HCT116 (cell line): ENCODE measurements at regions not wholly inside any gene's neighbourhood (a gene's known extent, or its start where the extent isn't known, plus 50 kb on each side); places are given as distances from the start of the nearest gene placed in this dataset.

Source experiments
- ATAC-seq: fragments of 200-7000 bp; cut with Tn5 transposase; 2 replicates; pipeline ENCODE4 v1.9.1; 2020; ENCODE audit warnings: mild to moderate bottlenecking, moderate library complexity
- BruUV-seq: library from RNA; stranded (reverse); fragments of 400-500 nt; replicated peaks from 2 replicates; lab custom pipeline; 2021; lab: Mats Ljungman, UMichigan
- CTCF ChIA-PET: fragments of 300-600 bp; sonication (Branson Sonifier 250); formaldehyde crosslinking; loops from one replicate; lab custom pipeline; 2021; ENCODE audit warnings: antibody characterized with exemption; lab: Charles Lee
- POLR2A ChIA-PET: fragments of 300-600, 350-600 bp; sonication (Branson Sonifier 250); formaldehyde crosslinking; loops from one replicate; lab custom pipeline; 2021; ENCODE audit warnings: antibody characterized with exemption; lab: Charles Lee
- RAD21 ChIA-PET, 2 experiments: fragments of 300-600 bp; sonication (Branson Sonifier 250); formaldehyde crosslinking; loops; one replicate each; lab custom pipeline; 2023; ENCODE audit warnings: low total read pairs in 2 of 2; ENCODE audit not compliant: uncharacterized antibody in 2 of 2, unreplicated experiment in 2 of 2, low non-redundant PET in 1 of 2; lab: Charles Lee
- DNase-seq: peaks from one replicate; pipeline ENCODE4 v3.0.0-alpha.2; 2010; ENCODE audit warnings: low read depth, low spot score
- H2AFZ ChIP-seq: fragments of 200-600 bp; shearing (Covaris generic), sonication (generic); 2 replicates; pipeline ENCODE4 v1.6.1; 2017; ENCODE audit warnings: low read depth, mixed run types, mixed read lengths, antibody characterized with exemption, low read length; ENCODE audit not compliant: poor library complexity, severe bottlenecking
- H3K27ac ChIP-seq: 2 replicates; pipeline ENCODE4 v1.5.1; 2012; ENCODE audit warnings: low read depth, low read length
- H3K27me3 ChIP-seq: fragments of 200-600 bp; sonication (generic); 2 replicates; pipeline ENCODE4 v1.6.1; 2016; ENCODE audit warnings: mixed run types, low read length, mixed read lengths; ENCODE audit not compliant: insufficient read depth
- H3K36me3 ChIP-seq, 2 experiments: fragments of 200-500 bp in 1 of 2; fragments of 200-600 bp in 1 of 2; sonication (Bioruptor generic) in 1 of 2; sonication (generic) in 1 of 2; 2 replicates each; pipeline versions ENCODE4 v1.5.1 to v1.6.1; 2014 to 2016; ENCODE audit warnings: low read length in 2 of 2, inconsistent platforms in 1 of 2, mixed read lengths in 1 of 2, mixed run types in 1 of 2; ENCODE audit not compliant: insufficient read depth in 2 of 2, control insufficient read depth in 1 of 2
- H3K4me1 ChIP-seq, 2 experiments: fragments of 200-600 bp in 1 of 2; sonication (generic) in 1 of 2; 2 replicates each; pipeline versions ENCODE4 v1.5.1 to v1.6.1; 2012 to 2017; ENCODE audit warnings: low read length in 2 of 2, inconsistent platforms in 1 of 2, mild to moderate bottlenecking in 1 of 2, mixed read lengths in 1 of 2, mixed run types in 1 of 2, moderate library complexity in 1 of 2; ENCODE audit not compliant: insufficient read depth in 2 of 2, control insufficient read depth in 1 of 2
- H3K4me2 ChIP-seq: fragments of 200-600 bp; sonication (generic); 2 replicates; pipeline ENCODE4 v1.6.1; 2017; ENCODE audit warnings: mixed run types, low read length, mixed read lengths
- H3K4me3 ChIP-seq, 2 experiments: fragments of 200-600 bp in 1 of 2; sonication (generic) in 1 of 2; replicated peaks in 1 of 2; 2 replicates each; pipeline ENCODE4 v1.5.1; 2011 to 2016; ENCODE audit warnings: low read length in 2 of 2, control low read depth in 1 of 2, low read depth in 1 of 2, mild to moderate bottlenecking in 1 of 2, mixed read lengths in 1 of 2, mixed run types in 1 of 2
- H3K79me2 ChIP-seq: fragments of 200-600 bp; sonication (generic); 2 replicates; pipeline ENCODE4 v1.6.1; 2017; ENCODE audit warnings: mild to moderate bottlenecking, mixed run types, low read length, moderate library complexity, mixed read lengths; ENCODE audit not compliant: insufficient read depth
- H3K9ac ChIP-seq: fragments of 200-600 bp; sonication (generic); 2 replicates; pipeline ENCODE4 v1.6.1; 2016; ENCODE audit warnings: low read length, mixed read lengths
- H3K9me2 ChIP-seq: fragments of 200-600 bp; sonication (generic), shearing (Covaris generic); 2 replicates; pipeline ENCODE4 v1.6.1; 2017; ENCODE audit warnings: mixed run types, mild to moderate bottlenecking, moderate library complexity; ENCODE audit not compliant: insufficient read depth
- H3K9me3 ChIP-seq, 2 experiments: fragments of 200-500 bp in 1 of 2; fragments of 200-600 bp in 1 of 2; sonication (Bioruptor generic) in 1 of 2; sonication (generic) in 1 of 2; 2 replicates each; pipeline ENCODE4 v1.6.1; 2014 to 2017; ENCODE audit warnings: low read length in 2 of 2, mixed read lengths in 2 of 2, inconsistent platforms in 1 of 2, low read depth in 1 of 2, mild to moderate bottlenecking in 1 of 2, mixed run types in 1 of 2, moderate library complexity in 1 of 2; ENCODE audit not compliant: control insufficient read depth in 1 of 2, insufficient read depth in 1 of 2
- H4K20me1 ChIP-seq: fragments of 200-600 bp; sonication (generic), shearing (Covaris generic); 2 replicates; pipeline ENCODE4 v1.6.1; 2017; ENCODE audit warnings: mixed run types, mild to moderate bottlenecking, moderate library complexity; ENCODE audit not compliant: insufficient read depth
- ATF3 ChIP-seq: IDR thresholded peaks from 2 replicates; pipeline ENCODE4 v1.6.1; 2012
- CBX3 ChIP-seq: IDR thresholded peaks from 2 replicates; pipeline ENCODE4 v1.6.1; 2012; ENCODE audit warnings: low read depth
- CEBPB ChIP-seq: IDR thresholded peaks from 2 replicates; pipeline ENCODE4 v1.6.1; 2012; ENCODE audit warnings: low read depth
- EGR1 ChIP-seq: IDR thresholded peaks from 2 replicates; pipeline ENCODE4 v1.6.1; 2012; ENCODE audit warnings: low read depth
- EZH2 ChIP-seq: fragments of 200-600 bp; sonication (generic); IDR thresholded peaks from 2 replicates; pipeline ENCODE4 v1.6.1; 2017; ENCODE audit warnings: antibody characterized with exemption, mixed run types
- EZH2phosphoT487 ChIP-seq: fragments of 200-600 bp; IDR thresholded peaks from 2 replicates; pipeline ENCODE4 v1.6.1; 2018; ENCODE audit warnings: antibody characterized with exemption, borderline replicate concordance
- FOSL1 ChIP-seq: IDR thresholded peaks from 2 replicates; pipeline ENCODE4 v1.6.1; 2012; ENCODE audit warnings: low read depth
- JUND ChIP-seq: IDR thresholded peaks from 2 replicates; pipeline ENCODE4 v1.6.1; 2012
- MAX ChIP-seq: IDR thresholded peaks from 2 replicates; pipeline ENCODE4 v1.6.1; 2012
- RAD21 ChIP-seq: IDR thresholded peaks from 2 replicates; pipeline ENCODE4 v1.6.1; 2012; ENCODE audit warnings: low read depth, mild to moderate bottlenecking
- REST ChIP-seq: IDR thresholded peaks from 2 replicates; pipeline ENCODE4 v1.6.1; 2012; ENCODE audit warnings: low read depth
- SP1 ChIP-seq: IDR thresholded peaks from 2 replicates; pipeline ENCODE4 v1.6.1; 2012; ENCODE audit warnings: low read depth
- SRF ChIP-seq: IDR thresholded peaks from 2 replicates; pipeline ENCODE4 v1.6.1; 2012; ENCODE audit warnings: low read depth
- TCF7L2 ChIP-seq: IDR thresholded peaks from 2 replicates; pipeline ENCODE4 v1.7.0; 2011; ENCODE audit warnings: borderline replicate concordance, inconsistent platforms; ENCODE audit not compliant: insufficient read depth, insufficient read length; ENCODE audit errors: extremely low read depth
- YY1 ChIP-seq: IDR thresholded peaks from 2 replicates; pipeline ENCODE4 v1.6.1; 2011; ENCODE audit warnings: low read length, low read depth, moderate library complexity, mild to moderate bottlenecking; ENCODE audit not compliant: insufficient replicate concordance; ENCODE audit errors: extremely low read depth
- ZBTB33 ChIP-seq: IDR thresholded peaks from 2 replicates; pipeline ENCODE4 v1.6.1; 2011; ENCODE audit warnings: mild to moderate bottlenecking, low read length, moderate library complexity; ENCODE audit not compliant: insufficient replicate concordance; ENCODE audit errors: extremely low read depth
- intact Hi-C: fragments of 100-400 bp; cut with micrococcal nuclease; formaldehyde crosslinking; loops from 2 replicates; pipeline ENCODE4 v1.10.0; 2022

- H3K9me3 ChIP-seq: no peaks in the 10 kb centered on the region
- H3K9me2 ChIP-seq: no peaks in the 10 kb centered on the region
- H3K27me3 ChIP-seq: no peaks in the 10 kb centered on the region
- RAD21 ChIA-PET: no interaction called here
- no TSS peak for BruUV-seq
- no peak for TF ChIP-seq SP1
- no peak for TF ChIP-seq SRF
- no peak for TF ChIP-seq MAX
- TF ChIP-seq ATF3: no peak
- TF ChIP-seq CEBPB: no peak
- TF ChIP-seq REST: no peak
- no peak for TF ChIP-seq EZH2
- TF ChIP-seq TCF7L2: no peak
- no peak for TF ChIP-seq RAD21
- TF ChIP-seq FOSL1: no peak
- TF ChIP-seq JUND: no peak
- TF ChIP-seq YY1: no peak
- no peak for TF ChIP-seq CBX3
- no peak for TF ChIP-seq ZBTB33
- no peak for TF ChIP-seq EZH2phosphoT487
- no peak for TF ChIP-seq EGR1
- no peaks in the 10 kb centered on the region for H3K36me3 ChIP-seq
- CTCF ChIA-PET: no interaction called here
- no peak for ATAC-seq
- POLR2A ChIA-PET: no interaction called here
- intact Hi-C loops: no loop called here
- no peak for DNase-seq
- no peaks in the 10 kb centered on the region for H3K4me1 ChIP-seq
- H3K9ac ChIP-seq: no peak overlapping the region
- no peak overlapping the region for H3K4me2 ChIP-seq
- H3K4me3 ChIP-seq: no peak overlapping the region
- H2AFZ ChIP-seq: no peak overlapping the region
- H4K20me1 ChIP-seq: no peaks in the 10 kb centered on the region
- H3K27ac ChIP-seq: no peak overlapping the region
- no peaks in the 10 kb centered on the region for H3K79me2 ChIP-seq
Measured at GRCh38 chr12:85507456-85507855, 227.4 kb downstream of the ALX1 start.
